Ovary (tissue), 7 donors: ENCODE measurements at regions not wholly inside any gene's neighbourhood (a gene's known extent, or its start where the extent isn't known, plus 50 kb on each side); places are given as distances from the start of the nearest gene placed in this dataset.

ENCODE experiments used
- DNase-seq, 5 donors: peaks; one replicate each; pipeline ENCODE4 v3.0.0-alpha.2; 2019 to 2020
- H3K27ac ChIP-seq, 2 donors: fragments of 200-600 bp; one replicate each; pipeline versions ENCODE4 v1.5.1 to v1.8.0; 2019 to 2022
- H3K27me3 ChIP-seq: fragments of 200-600 bp; one replicate; pipeline ENCODE4 v1.8.0; 2022
- H3K36me3 ChIP-seq: fragments of 200-600 bp; sonication (generic); one replicate; pipeline ENCODE4 v1.5.1; 2019
- H3K4me1 ChIP-seq: one replicate; pipeline ENCODE4 v1.8.1; 2013; ENCODE audit warnings: mild to moderate bottlenecking, moderate library complexity; ENCODE audit not compliant: insufficient read depth
- H3K4me3 ChIP-seq: fragments of 200-600 bp; sonication (generic); one replicate; pipeline ENCODE4 v1.5.1; 2017
- H3K9me3 ChIP-seq, 2 donors: fragments of 200-600 bp in 1 of 2; sonication (generic) in 1 of 2; one replicate each; pipeline versions ENCODE4 v1.5.1 to v1.8.1; 2013 to 2019; ENCODE audit warnings: mild to moderate bottlenecking in 1 of 2, moderate library complexity in 1 of 2
- CTCF ChIP-seq, 3 donors: fragments of 450-650 bp in 2 of 3; fragments of 200-600 bp in 1 of 3; IDR thresholded peaks; one replicate each; pipeline versions ENCODE4 v1.5.1 to v1.8.0; 2016 to 2022; ENCODE audit warnings: antibody characterized with exemption in 3 of 3, mild to moderate bottlenecking in 1 of 3
- EP300 ChIP-seq: sonication (generic); formaldehyde crosslinking; IDR thresholded peaks from one replicate; pipeline ENCODE4 v1.6.1; 2017; ENCODE audit warnings: antibody characterized with exemption
- POLR2A ChIP-seq: fragments of 450-650 bp; IDR thresholded peaks from one replicate; pipeline ENCODE4 v1.6.1; 2017; ENCODE audit warnings: antibody characterized with exemption, mild to moderate bottlenecking, moderate library complexity
- WGBS, 3 donors: extraction: QIAGEN DNeasy Blood & Tissue Kit in 1 of 3; methylation state at CpG; one replicate each; pipeline versions ENCODE4 v1.1.5 to v1.1.7; 2013 to 2017; 5-methylcytosine and 5-hydroxymethylcytosine counted together
- intact Hi-C, 4 donors: fragments of 100-400 bp; cut with DNase I; formaldehyde crosslinking; loops; one replicate each; pipeline versions ENCODE4 v1.11.0 to v1.15.1; 2022 to 2023
- donor health status: DM: no; HTN: no; CAD: no; lungs with moderate emphysema.
- donor health status: DM: no; HTN: no; CAD: no.
- donor health status: Bipolar disorder and iron deficiency.
- donor health status: DM: no; HTN: no; CAD: no.
- donor health status: DM: yes; HTN: yes; CAD: no.

GRCh38 chr16:51845586-51846305 is 694.7 kb upstream of the SALL1 start:
- intact Hi-C loops, result no loop called here
- Histone ChIP-seq H3K27me3 (no peaks in the 10 kb centered on the region), H3K9me3 (no peaks in the 10 kb centered on the region), H3K27ac (no peak overlapping the region), H3K4me1 (no peaks in the 10 kb centered on the region), H3K36me3 (no peaks in the 10 kb centered on the region), H3K4me3 (no peak overlapping the region)
- WGBS, 3 donors, result 65 to 72% (median 69%) methylated on average over 19 of the region's 19 CpGs
- TF ChIP-seq CTCF (IDR thresholded peaks at IDR 0.05) (no peak), EP300 (no peak), POLR2A (no peak)
- no peak for DNase-seq

DNA sequence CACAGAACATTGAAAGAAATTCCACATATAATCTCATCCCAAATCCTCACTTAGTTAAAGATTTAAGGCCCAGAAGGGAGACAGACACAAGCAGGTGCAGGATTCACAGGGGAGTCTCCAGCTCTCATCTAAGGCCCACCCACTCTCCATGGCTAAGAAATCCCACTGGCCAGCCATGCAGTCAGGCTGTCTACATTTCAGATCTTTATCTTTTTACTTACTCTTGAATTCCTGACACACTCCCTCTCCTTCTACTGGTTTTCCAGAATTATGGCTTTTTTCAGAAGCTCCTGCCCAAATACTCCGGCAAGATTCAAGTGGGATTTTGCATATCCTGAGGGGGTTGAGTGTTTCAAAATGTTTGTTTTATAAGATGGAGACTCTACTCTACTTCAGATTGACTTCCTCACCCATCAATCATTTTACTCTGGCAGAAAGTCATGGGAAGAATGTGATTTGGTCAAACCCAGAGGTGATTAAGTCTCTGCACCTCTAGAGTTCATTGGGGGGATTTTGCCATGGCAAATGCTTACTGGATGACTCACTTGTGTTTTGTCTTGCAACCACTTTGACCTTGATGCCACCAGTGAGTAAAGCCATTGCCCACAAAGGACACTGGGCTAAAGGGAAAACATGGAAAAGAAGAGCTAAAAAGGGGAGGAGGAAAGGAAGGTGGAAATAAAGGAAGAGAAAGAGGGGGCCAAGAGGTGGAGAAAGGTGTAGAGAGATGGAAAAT is 688.8 kb upstream of the SALL1 start:
- 54 to 81% (median 57%) methylated on average over 1 of the region's 1 CpG for WGBS, 3 donors
- TF ChIP-seq POLR2A (no peak), EP300 (no peak), CTCF (IDR thresholded peaks at IDR 0.05) (no peak)
- DNase-seq, result no peak
- H3K36me3 ChIP-seq, result no peaks in the 10 kb centered on the region
- no peak overlapping the region for H3K4me3 ChIP-seq
- no peaks in the 10 kb centered on the region for H3K9me3 ChIP-seq
- intact Hi-C loops, result no loop called here
- H3K27ac ChIP-seq, result no peak overlapping the region
- no peaks in the 10 kb centered on the region for H3K4me1 ChIP-seq
- H3K27me3 ChIP-seq, result no peaks in the 10 kb centered on the region

GRCh38 chr16:51834794-51835193 is 683.7 kb upstream of the SALL1 start:
- Histone ChIP-seq H3K27ac (no peak overlapping the region), H3K9me3 (no peaks in the 10 kb centered on the region), H3K27me3 (no peaks in the 10 kb centered on the region), H3K36me3 (no peaks in the 10 kb centered on the region), H3K4me1 (no peaks in the 10 kb centered on the region), H3K4me3 (no peak overlapping the region)
- 84 to 90% (median 85%) methylated on average over 3 of the region's 3 CpGs for WGBS, 3 donors
- no peak for DNase-seq
- TF ChIP-seq CTCF (IDR thresholded peaks at IDR 0.05), result no peak
- intact Hi-C loops, result no loop called here

DNA sequence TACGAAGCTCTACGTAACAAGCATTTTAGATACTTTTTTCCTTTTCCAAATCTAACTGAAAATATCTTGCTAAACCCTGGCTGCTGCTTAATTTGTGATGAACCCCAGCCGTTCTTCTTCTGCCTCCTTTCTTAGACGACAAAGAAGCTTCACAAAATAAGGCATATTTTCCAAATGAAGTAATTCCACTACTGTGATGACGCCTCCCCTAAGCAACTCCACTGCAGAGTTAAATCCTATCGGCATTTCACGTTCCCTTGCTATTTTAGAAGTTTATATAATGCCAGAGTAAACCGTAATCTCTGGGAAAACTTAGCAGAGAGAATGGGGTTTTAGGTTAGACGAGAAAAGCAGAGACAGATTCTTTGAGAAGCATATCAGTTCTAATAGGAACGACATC is 683.1 kb upstream of the SALL1 start:
- TF ChIP-seq POLR2A (no peak), CTCF (IDR thresholded peaks at IDR 0.05) (no peak), EP300 (no peak)

More for the DNA sequence above, 683.1 kb upstream of the SALL1 start:
- no peak overlapping the region for H3K4me3 ChIP-seq
- no peaks in the 10 kb centered on the region for H3K36me3 ChIP-seq
- intact Hi-C loops, result no loop called here
- H3K27ac ChIP-seq, result no peak overlapping the region
- H3K4me1 ChIP-seq, result no peaks in the 10 kb centered on the region
- H3K9me3 ChIP-seq, result no peaks in the 10 kb centered on the region
- 15 to 21% (median 15%) methylated on average over 10 of the region's 10 CpGs for WGBS, 3 donors
- DNase-seq, result no peak
- H3K27me3 ChIP-seq, result no peaks in the 10 kb centered on the region
